HTR-8/SVneo (cell line): ENCODE measurements at regions not wholly inside any gene's neighbourhood (a gene's known extent, or its start where the extent isn't known, plus 50 kb on each side); places are given as distances from the start of the nearest gene placed in this dataset.
A peak's percentile ranks its signal among the peaks of the same experiment; 100 is the strongest.
"Not testable (repeated sequence)": the region's sequence is repeated elsewhere in the genome, so short reads cannot be mapped to it uniquely, and the experiment has no call there.

Experiments
- DNase-seq: peaks from one replicate; pipeline ENCODE4 v3.0.0; 2011; ENCODE audit warnings: low spot score, mixed read lengths; ENCODE audit not compliant: insufficient read length
- FAIRE-seq: peaks from 2 replicates; lab custom pipeline; 2011; peaks lifted over from hg19 to GRCh38; lab: Jason Lieb, UNC

DNA sequence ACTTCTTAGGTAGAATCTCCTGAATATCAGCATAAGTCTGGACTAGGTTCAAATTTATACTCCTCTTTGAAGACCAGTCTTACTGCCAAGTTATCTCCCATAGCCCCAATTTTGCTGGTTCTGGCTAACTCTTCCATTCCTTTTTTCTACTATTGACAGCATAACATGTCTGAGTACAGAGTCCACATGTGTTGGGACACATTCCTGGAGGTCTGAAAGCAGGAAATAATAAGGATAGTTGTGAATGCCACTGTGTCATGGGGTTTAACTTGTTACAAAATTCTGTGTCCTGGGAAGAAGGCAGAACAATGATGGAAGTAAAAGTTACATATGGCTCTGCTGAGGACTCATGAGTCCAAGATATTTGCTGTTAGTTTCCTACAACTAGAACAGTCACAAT is 57.4 kb upstream of the ZBTB20 start:
- FAIRE-seq, result no peak
- no peak for DNase-seq

DNA sequence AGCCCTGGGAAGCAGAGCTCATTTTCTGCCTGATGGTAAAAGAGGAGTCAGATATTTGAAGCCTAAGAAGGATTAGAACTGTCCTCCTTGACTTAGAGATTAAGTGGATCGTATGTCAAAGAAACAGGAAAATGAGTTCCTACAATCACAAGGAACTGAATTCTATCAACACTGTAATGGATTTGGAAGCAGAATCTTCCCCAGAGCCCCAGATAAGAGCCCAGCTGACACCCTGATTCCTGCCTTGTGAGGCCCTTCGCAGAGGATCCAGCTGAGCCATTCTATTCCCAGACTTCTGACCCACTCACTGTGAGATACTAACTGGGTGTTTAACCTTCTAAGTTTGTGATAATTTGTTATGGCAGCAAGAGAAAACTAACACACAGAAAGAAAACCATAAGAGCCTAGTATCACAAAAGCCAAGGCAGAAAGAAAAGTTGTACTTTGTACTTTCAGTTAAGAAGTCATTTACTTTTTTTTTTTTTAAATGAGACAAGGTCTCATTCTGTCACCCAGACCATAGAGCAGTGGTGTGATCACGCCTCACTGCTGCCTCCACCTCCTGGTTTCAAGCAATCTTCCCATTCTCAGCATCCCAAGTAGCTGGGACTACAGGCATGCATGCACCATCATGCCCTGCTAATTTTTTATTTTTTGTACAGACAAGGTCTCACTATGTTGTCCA is 61.1 kb upstream of the ZBTB20 start:
- FAIRE-seq (no peak), DNase-seq (no peak)

DNA sequence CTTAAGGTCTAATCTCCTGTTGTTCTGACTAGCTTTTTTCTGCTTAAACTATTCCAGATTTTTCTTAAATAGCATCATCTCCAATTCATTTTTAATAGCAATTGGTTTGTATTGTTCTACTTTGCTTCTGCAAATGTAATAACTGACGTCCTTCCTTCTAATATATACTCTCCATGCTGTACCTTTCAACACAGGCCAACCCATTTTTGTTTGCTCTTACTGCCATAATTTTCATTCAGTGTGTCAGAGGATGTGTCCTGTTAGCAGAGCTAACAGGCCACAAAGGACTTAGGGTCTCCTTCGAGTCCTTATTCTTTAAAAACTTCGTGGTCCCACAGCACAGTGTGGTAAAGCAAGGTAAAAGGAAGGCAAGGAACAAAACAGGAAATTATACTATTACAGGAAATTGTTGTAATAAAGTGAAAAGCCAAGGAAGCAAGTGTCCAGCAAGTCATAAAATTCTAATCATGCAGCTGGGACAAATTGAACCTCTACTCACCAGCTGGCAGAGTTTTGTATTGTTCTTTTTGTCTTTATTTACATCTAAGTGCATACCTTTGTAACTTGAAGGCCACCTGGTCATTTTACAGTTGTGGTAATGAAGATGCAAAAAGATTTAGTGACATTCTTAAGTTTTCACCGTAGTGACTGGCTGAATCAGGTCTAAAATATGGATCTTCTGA is 64.9 kb upstream of the ZBTB20 start:
- no peak for FAIRE-seq
- DNase-seq, result no peak

DNA sequence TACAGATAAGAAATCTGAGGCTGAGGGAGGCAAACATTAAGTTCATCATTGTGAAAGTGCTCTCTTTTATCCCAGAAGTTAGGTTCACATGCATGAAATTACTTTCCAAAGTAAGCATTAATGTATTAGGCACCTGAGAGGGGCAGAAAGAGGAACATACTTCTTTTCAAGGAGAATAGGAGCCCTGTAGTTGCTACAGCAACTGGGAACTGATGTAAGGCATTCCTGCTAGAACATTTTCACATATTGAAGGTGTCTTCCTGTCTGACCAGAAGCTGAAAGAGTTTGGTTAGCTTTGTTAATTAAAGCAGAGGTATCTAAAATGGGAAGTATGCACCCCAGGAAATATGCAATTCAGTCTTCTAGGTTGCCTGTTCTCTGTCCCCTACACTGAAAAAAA is 65.5 kb upstream of the ZBTB20 start:
- DNase-seq, result no peak
- no peak for FAIRE-seq

DNA sequence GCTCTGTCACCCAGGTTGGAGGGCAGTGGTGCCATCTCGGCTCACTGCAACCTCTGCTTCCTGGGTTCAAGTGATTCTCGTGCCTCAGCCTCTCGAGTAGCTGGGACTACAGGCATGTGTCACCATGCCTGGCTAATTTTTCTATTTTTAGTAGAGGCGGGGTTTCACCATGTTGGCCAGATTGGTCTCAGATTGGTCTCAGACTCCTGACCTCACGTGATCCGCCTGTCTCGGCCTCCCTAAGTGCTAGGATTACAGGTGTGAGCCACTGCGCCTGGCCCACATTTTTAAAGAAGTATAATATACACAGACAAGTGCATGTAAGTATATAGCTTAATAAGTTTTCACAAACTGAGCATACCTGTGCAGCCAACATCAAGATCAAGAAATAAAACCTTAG is 66.0 kb upstream of the ZBTB20 start:
- DNase-seq, FAIRE-seq: not testable (repeated sequence)

DNA sequence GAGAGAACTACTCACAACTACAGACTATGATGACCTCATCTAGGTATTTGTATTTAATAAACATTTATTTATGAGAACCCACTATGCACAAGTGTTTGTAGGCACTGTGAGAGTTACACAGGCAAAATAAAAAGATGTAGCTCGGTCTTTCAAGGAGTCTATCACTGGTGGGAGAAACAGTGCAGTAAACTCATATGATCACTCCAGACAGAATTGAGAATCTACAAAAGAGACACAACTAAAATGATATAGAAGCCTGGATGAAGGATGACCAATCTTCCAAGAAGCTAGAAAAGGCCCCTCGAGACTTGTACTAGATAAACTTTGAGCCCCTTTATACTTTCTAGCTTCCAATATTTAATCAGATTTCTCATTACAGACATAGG is 70.2 kb upstream of the ZBTB20 start:
- no peak for FAIRE-seq
- DNase-seq, result no peak

DNA sequence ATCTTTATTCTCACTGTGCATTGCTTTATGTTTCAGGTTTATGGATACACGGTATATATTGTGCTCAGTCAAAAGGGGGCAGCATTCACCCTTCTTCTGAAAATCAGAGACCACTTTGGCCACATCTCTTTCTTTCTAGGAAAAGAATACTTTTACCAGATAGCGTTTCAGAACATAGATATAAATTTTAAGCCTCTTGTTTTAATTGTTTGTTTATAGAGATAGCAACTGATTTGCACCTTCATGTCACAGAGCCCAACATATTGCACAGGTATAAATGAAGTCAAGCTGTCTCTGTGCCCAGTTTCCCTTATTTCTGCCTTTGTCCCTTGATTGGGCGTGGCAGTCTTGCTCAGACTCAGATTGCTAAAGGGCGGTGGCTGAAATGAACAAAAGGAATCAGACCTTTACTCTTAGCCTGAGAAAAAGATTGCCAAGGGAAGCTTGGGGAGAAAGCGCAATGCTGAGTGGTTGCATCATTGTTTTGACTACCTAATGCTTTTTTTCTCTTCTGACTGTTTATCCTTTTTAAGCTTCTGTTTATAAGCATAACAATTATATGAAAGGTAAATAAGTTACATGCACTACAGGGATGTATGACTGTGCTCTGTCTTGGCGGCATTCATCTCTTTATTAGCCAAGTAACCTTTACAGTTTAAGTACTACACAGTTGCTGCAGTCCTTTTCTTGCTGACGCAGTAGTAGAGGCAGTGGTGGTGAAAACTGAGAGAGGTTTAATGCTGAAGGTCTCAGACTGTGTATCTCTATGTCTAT is 70.8 kb upstream of the ZBTB20 start:
- no peak for FAIRE-seq
- peak; percentile 29 for DNase-seq

DNA sequence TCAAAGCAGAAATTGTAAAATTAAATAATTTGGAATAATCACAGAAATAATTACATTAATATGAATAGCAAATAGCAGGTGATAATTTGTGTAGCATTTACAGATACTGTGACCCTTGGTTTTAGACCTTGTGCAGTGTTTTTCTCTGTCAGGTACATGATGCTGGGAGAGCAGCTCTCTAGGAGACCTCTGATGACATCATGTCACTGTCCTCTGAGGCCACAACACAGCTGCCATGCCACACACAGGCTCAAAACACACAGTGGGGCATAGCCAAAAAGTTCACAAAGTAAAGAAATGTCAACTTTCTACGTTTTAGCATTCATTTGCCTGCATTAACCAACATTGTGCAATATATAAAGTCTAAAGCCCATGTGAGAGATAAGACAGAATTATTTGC is 71.8 kb upstream of the ZBTB20 start:
- no peak for DNase-seq
- FAIRE-seq, result no peak

DNA sequence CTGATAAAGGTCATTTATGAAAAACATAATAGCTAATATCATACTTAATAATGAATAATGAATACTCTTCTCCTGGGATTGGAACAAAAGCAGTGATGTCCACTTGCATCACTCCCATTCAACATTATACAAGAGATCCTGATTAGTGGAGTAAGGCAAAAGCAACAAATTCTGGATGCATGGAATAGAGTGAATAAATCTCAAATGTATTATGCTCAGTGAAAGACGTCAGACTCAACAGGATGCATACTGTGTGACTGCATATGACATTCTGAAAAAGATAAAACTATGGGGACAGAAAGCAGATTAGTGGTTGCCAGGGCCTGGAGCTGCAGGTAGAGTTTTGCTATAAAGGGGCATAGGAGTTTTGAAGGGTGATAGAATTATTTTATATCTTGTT is 77.6 kb upstream of the ZBTB20 start:
- no peak for FAIRE-seq

DNA sequence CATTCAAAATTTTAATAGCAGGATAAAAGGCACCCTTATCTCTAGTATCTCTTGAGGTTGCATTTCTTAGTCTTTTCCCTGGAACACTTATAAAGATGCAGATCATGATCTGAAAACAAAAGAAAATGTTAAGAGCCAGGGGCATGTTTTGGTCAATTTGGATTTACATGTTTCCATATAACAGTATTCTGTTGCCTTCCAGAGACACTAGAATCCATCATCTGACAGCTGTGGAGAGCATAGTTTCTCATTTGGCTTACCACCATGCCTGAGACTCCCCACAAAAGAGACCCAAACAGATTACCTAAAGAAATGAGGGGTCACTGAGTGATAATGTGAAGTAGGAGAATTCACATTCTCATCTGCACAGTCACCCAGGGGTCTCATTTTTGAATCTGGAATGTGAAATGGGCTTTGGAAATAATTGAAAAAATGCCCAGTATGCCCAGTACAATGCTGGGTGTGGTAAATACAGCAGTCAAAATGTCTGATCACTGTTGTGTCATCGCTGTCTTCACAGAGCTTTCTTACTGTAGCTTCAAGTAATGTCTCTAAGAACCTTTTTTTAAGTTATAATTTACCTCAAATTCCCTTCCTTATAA is 79.9 kb upstream of the ZBTB20 start:
- DNase-seq (no peak), FAIRE-seq (no peak)

More for the DNA sequence above, 77.6 kb upstream of the ZBTB20 start:
- DNase-seq, result no peak

DNA sequence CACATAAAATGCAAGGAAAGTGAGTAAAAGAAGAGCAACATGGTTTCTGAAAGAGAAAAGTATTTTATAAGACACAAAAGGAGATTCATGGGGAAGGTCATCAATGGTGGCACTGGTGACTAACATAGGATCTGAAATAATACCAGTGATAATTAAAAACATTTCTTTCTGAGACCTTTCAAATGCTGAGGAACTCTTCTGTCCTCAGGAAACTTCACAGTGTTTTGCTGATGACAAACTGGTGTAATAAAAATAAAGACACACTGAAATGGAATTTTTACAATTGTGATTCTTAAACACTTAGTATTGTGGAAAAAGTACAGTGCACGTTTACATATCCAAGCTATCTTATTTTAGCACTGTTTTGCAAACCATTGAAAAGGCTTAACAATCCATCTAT is 80.4 kb upstream of the ZBTB20 start:
- FAIRE-seq (no peak), DNase-seq (no peak)

DNA sequence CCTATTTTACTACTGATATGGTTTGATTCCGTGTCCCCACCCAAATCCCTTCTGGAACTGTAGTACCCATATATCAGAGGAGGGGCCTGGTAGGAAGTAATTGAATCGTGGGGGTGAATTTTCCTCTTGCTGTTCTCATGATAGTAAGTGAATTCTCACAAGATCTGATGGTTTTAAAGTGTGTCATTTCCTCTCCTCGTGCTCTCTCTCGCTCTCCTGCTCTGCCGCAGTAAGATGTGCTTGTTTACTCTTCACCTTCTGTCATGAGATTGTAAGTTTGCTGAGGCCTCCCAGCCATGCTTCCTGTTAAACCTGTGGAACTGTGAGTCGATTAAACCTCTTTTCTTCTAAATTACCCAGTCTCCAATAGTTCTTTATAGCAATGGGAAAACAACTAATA is 81.2 kb upstream of the ZBTB20 start:
- no peak for FAIRE-seq
- DNase-seq, result no peak

DNA sequence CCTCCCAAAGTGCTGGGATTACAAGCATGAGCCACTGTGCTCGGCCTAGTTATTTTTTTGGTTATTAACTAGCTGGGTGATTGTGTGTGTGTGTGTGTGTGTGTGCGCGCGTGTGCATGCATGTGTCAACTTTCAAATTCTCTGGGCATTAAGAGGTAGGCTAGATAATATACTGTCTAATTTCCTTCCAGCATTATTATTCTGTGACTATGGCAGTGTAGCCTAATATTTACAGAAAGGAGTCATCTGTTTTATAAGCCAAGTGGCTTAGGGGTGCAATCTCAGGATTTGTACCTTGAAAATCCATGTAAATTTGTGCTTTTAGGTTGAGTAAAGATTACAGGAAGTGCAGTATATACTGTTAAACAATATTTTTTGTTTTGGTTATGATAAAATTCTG is 85.1 kb upstream of the ZBTB20 start:
- FAIRE-seq, result no peak

DNA sequence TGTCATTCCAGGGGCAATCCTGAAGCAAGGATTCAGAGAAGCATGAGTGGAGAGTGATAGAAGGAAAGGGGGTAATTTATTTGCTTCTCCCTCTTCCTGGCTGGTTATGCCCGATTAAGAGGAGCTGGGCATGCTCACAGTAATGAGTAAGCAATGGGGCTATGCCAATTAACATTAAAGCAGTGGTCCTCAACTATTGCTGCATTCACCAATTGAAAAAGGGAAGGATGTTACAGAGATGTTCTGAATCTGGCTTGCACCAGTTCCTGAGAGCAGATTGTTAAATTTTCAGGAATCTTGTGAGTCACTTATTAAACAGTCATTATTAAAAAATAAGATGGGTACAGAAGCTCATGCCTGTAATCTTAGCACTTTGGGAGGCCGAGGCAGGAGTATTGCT is 85.9 kb upstream of the ZBTB20 start:
- no peak for DNase-seq
- FAIRE-seq, result no peak

More for the DNA sequence above, 85.1 kb upstream of the ZBTB20 start:
- DNase-seq, result no peak

DNA sequence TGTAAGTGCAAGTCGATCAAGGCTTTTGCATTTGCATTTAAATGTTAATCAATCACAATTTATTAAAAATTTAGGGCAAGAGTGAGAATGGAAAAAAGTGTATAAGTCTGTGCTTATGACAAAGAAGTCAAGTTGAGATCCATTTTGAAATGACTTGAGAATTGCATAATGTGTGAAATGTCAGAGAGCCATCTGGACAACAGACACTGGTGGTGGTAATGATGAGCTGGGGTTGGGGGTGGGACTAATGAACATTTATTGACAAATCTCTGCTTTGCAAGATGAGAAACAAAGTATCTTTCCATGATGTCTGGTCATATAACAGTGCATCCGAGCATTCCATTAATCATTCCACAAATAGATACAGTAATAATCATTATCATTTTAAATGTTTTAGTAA is 89.4 kb upstream of the ZBTB20 start:
- no peak for FAIRE-seq
- no peak for DNase-seq

DNA sequence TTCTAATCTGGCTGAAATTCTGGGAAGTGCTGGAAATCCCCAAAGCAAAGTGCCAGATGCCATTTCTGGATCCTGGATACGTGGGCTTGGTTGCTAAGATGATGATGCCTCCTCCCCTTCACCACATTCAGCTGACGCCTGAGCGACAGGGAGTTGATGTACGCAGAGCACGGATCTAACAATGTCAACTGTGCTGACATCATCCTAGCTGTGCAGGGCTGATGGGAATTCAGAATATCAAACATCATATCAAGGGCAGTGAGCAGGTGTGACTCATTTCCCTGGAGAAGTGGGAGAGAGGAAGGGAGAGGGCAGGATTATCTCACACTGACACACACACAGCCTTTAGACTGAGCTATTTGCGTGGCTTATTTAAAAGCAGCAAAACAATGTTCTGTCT is 92.6 kb upstream of the ZBTB20 start:
- DNase-seq (peak; percentile 69), FAIRE-seq (peak; percentile 99)

DNA sequence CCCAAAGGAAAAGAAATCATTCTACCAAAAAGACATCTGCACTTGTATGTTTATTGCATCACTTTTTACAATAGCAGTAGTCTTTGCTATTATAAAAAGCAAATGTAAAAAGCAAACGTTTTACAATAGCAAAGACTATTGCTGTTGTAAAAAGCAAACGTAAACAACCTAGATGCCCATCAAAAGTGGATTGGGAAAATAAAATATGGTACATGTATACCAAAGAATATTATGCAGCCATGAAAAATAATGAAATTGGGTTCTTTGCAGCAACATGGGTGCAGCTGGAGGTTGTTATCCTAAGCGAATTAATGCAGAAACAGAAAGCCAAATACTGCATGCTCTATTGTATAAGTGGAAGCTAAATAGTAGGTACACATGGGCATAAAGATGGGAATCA is 97.3 kb upstream of the ZBTB20 start:
- FAIRE-seq (no peak), DNase-seq (no peak)

DNA sequence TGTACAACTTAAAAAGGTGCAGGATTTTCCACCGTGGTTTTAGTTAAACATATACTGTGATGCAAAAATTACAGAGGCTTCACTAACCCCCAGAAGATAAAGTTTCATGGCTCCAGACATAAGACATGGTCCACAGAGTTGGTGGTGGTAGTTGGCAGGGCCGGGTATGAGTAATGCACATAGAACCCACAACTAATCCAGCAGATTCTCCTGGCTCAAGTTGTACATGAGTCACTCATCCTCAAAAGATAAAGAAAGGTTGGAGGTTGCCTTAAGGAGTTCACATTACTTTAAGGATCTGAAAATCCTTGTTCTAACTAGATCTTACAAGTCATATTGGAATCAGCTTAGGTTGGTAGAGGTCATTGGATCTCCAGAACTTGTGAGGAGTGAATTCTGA is 98.3 kb upstream of the ZBTB20 start:
- FAIRE-seq, result peak; percentile 66
- DNase-seq, result peak; percentile 65

DNA sequence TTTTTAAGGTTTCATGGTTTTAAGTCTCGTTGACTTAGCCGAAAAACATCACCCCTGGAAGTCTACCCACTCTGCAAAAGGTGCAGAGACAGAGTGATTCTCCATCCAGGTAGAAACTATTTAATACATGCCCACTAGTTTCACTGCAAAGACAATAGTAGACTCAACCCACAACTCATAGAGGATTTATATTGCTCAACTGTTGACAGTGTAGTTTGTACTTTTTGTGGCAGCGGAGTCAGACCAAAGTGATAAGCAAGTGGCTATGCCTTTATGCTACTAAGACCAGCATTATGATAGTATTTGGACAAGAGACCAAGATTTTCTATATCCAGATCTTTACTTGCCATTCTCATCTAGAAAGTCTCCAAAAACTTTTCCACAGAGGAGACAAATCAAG is 98.8 kb upstream of the ZBTB20 start:
- DNase-seq (no peak), FAIRE-seq (no peak)

DNA sequence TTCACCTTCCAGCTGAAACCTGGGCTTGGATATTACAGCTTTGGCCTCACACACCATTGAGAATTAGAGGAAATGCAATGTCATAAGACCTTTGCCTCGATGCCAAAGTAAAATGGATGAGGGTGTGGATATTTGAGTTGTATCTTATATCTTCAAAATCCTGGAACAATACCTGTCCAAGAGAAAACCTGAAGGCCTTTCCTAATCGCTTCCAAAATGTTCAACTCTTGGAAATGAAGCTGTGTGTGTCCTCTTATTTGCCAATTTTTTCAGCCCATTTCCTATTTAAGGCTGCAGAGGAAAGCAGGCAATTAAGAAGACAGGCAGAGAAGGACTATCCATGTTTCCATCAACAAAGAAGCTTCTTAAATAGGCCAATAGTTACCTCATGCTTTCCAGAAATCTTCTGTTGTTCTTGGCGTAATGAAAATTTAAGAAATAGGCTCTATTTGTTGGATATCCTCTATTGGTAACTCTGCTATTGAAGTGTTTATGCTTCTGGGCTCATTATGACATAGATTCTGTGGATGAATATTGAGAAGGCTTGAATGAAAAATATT is 99.5 kb upstream of the ZBTB20 start:
- FAIRE-seq, result no peak

DNA sequence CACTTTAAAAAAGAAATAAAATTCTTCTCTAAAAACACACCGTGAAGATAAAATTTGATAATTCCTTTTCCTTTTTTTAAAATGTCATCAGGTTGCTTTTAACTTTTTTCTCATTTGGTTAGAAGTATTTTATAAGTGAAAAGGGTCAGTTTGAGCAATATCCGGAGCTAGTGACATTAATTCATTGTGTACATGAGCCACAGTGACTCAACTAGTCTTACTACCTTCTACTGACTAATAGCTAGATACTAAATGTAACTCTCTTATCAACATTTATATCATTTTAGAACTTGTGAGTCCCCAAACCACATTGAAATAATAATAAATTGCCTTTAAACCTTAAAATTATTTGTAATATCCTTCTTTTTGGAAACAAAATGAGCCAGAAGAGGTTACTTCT is 101.2 kb upstream of the ZBTB20 start:
- FAIRE-seq, result no peak
- DNase-seq, result no peak

More for the DNA sequence above, 99.5 kb upstream of the ZBTB20 start:
- no peak for DNase-seq
